ENCODE measurements at regions not wholly inside any gene's neighbourhood (a gene's known extent, or its start where the extent isn't known, plus 50 kb on each side); places are given as distances from the start of the nearest gene placed in this dataset.

DNA sequence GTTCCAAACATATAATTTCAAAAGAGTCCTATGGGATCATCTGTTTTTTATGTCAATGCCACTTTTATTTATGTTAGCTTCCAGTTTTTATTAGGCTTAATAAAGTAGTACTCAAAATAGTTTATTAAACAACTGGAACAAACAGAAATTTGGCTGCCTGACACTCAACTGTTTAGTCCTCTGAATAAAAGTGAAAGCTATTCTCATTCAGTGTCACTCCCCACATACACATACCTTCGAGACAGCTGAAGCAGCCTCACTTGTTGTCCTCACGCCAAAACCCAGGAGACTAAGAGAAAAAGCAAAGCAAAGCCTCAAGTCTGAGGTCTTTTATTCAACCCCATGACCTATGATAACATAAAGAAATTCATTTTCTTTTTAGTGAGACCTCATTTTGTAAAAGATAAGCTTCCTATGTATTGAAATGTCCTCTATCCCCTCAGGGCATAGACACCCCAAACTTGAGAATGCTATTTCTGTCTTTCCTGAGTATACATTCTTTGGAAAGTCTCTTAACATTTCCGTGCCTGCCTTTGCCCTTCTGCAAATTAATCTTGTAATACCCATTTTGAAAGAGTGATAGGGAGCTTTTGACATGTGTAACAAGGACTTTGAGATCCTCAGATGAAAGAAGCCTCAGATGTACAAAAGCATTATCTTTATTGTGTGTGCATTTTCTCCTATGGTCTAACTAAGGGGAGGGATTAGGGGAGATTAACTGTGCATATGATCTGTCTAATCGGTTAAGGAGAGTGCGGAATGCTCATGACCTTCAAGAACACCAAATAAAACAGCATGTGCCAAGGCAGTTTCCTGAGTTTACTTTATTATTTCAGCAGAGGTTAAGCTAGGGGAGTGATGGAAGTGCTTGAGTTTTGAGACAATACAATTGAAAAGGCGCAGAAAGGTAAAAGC lies 1523.7 kb upstream of the PIK3C3 start:
- Histone ChIP-seq H3K4me3 (ENCODE audit: low read length in 2 of 2) (no peak overlapping the region), H3K27ac (ENCODE audit: low read depth in 1 of 2, low read length in 1 of 2) (no peak overlapping the region), H3K27me3 (ENCODE audit: control insufficient read depth in 2 of 2, insufficient read depth in 1 of 2, low read length in 1 of 2) (no peaks in the 10 kb centered on the region), H3K36me3 (ENCODE audit: control insufficient read depth in 2 of 2, insufficient read depth in 2 of 2, low read length in 1 of 2) (no peaks in the 10 kb centered on the region), H3K4me1 (ENCODE audit: control insufficient read depth in 2 of 2, insufficient read depth in 2 of 2, low read length in 2 of 2) (no peaks in the 10 kb centered on the region), H3K9me3 (ENCODE audit: control insufficient read depth in 2 of 2, insufficient read depth in 1 of 2, low read length in 1 of 2) (no peaks in the 10 kb centered on the region)
- 92% methylated on average over 6 of the region's 6 CpGs for WGBS
- DNase-seq (ENCODE audit: low read depth in 6 of 9, low spot score in 9 of 9), result no peak

- 98% methylated on average over 2 of the region's 2 CpGs for WGBS
- Histone ChIP-seq H3K27me3 (ENCODE audit: control insufficient read depth in 2 of 2, insufficient read depth in 1 of 2, low read length in 1 of 2) (no peaks in the 10 kb centered on the region), H3K27ac (ENCODE audit: low read depth in 1 of 2, low read length in 1 of 2) (no peak overlapping the region), H3K9me3 (ENCODE audit: control insufficient read depth in 2 of 2, insufficient read depth in 1 of 2, low read length in 1 of 2) (no peaks in the 10 kb centered on the region), H3K4me1 (ENCODE audit: control insufficient read depth in 2 of 2, insufficient read depth in 2 of 2, low read length in 2 of 2) (no peaks in the 10 kb centered on the region), H3K4me3 (ENCODE audit: low read length in 2 of 2) (no peak overlapping the region), H3K36me3 (ENCODE audit: control insufficient read depth in 2 of 2, insufficient read depth in 2 of 2, low read length in 1 of 2) (no peaks in the 10 kb centered on the region)
- DNase-seq (ENCODE audit: low read depth in 6 of 9, low spot score in 9 of 9), result no peak
Observed at GRCh38 chr18:40423291-40423690, 1531.7 kb upstream of the PIK3C3 start.

DNA sequence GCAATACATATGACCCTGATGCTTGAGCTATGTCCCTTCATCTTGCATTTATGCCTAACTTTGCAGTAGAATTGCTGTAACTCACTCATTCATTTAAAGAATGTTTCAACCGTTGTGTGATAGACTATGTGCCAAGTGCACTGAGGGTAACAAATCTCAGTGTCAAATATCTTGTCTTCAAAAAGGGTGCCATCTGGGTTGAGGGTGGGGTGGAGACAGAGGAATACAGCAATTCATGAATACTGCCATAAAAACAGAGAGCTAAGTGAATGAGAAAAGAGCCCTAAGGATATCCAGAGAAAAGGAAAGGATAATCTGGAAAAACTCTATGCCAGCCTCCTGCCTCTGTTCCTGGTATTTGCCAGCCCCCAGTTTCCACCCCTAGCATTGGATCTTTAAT lies 1534.4 kb upstream of the PIK3C3 start:
- Histone ChIP-seq H3K4me3 (ENCODE audit: low read length in 2 of 2) (no peak overlapping the region), H3K27me3 (ENCODE audit: control insufficient read depth in 2 of 2, insufficient read depth in 1 of 2, low read length in 1 of 2) (no peaks in the 10 kb centered on the region), H3K4me1 (ENCODE audit: control insufficient read depth in 2 of 2, insufficient read depth in 2 of 2, low read length in 2 of 2) (no peaks in the 10 kb centered on the region), H3K36me3 (ENCODE audit: control insufficient read depth in 2 of 2, insufficient read depth in 2 of 2, low read length in 1 of 2) (no peaks in the 10 kb centered on the region), H3K27ac (ENCODE audit: low read depth in 1 of 2, low read length in 1 of 2) (no peak overlapping the region), H3K9me3 (ENCODE audit: control insufficient read depth in 2 of 2, insufficient read depth in 1 of 2, low read length in 1 of 2) (no peaks in the 10 kb centered on the region)
- DNase-seq (ENCODE audit: low read depth in 6 of 9, low spot score in 9 of 9), result no peak
- WGBS, result 92% methylated on average over 1 of the region's 1 CpG

GRCh38 chr18:40417501-40417900 lies 1537.5 kb upstream of the PIK3C3 start:
- Histone ChIP-seq H3K9me3 (ENCODE audit: control insufficient read depth in 2 of 2, insufficient read depth in 1 of 2, low read length in 1 of 2) (no peaks in the 10 kb centered on the region), H3K4me1 (ENCODE audit: control insufficient read depth in 2 of 2, insufficient read depth in 2 of 2, low read length in 2 of 2) (no peaks in the 10 kb centered on the region), H3K4me3 (ENCODE audit: low read length in 2 of 2) (no peak overlapping the region), H3K36me3 (ENCODE audit: control insufficient read depth in 2 of 2, insufficient read depth in 2 of 2, low read length in 1 of 2) (no peaks in the 10 kb centered on the region), H3K27me3 (ENCODE audit: control insufficient read depth in 2 of 2, insufficient read depth in 1 of 2, low read length in 1 of 2) (no peaks in the 10 kb centered on the region), H3K27ac (ENCODE audit: low read depth in 1 of 2, low read length in 1 of 2) (no peak overlapping the region)
- 75% methylated on average over 1 of the region's 1 CpG for WGBS
- no peak for DNase-seq (ENCODE audit: low read depth in 6 of 9, low spot score in 9 of 9)

DNA sequence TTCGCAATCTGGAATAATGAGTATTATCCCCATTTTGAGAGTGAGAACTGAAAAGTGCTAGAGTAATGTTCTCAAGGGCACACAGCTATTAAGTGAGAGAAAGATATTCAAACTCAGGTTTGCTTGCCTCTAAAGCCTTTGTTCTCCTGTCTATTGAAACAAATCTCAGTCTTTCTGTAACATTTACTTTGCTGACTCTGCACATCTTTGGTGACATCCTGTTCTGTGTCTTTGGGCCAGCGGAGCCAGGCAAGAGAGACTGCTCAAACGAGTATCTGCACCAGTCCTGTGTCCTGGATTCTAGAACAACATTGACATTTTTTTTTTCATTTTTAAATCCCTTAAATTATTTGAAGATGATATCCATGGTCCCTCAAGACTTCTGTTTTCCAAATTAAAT lies 1539.2 kb upstream of the PIK3C3 start:
- WGBS, result 64% methylated on average over 3 of the region's 3 CpGs
- DNase-seq (ENCODE audit: low read depth in 6 of 9, low spot score in 9 of 9), result no peak
- Histone ChIP-seq H3K36me3 (ENCODE audit: control insufficient read depth in 2 of 2, insufficient read depth in 2 of 2, low read length in 1 of 2) (no peaks in the 10 kb centered on the region), H3K4me3 (ENCODE audit: low read length in 2 of 2) (no peak overlapping the region), H3K27ac (ENCODE audit: low read depth in 1 of 2, low read length in 1 of 2) (no peak overlapping the region), H3K4me1 (ENCODE audit: control insufficient read depth in 2 of 2, insufficient read depth in 2 of 2, low read length in 2 of 2) (no peaks in the 10 kb centered on the region), H3K27me3 (ENCODE audit: control insufficient read depth in 2 of 2, insufficient read depth in 1 of 2, low read length in 1 of 2) (no peaks in the 10 kb centered on the region), H3K9me3 (ENCODE audit: control insufficient read depth in 2 of 2, insufficient read depth in 1 of 2, low read length in 1 of 2) (no peaks in the 10 kb centered on the region)

- Histone ChIP-seq H3K4me1 (ENCODE audit: control insufficient read depth in 2 of 2, insufficient read depth in 2 of 2, low read length in 2 of 2) (no peaks in the 10 kb centered on the region), H3K36me3 (ENCODE audit: control insufficient read depth in 2 of 2, insufficient read depth in 2 of 2, low read length in 1 of 2) (no peaks in the 10 kb centered on the region), H3K9me3 (ENCODE audit: control insufficient read depth in 2 of 2, insufficient read depth in 1 of 2, low read length in 1 of 2) (no peaks in the 10 kb centered on the region), H3K27ac (ENCODE audit: low read depth in 1 of 2, low read length in 1 of 2) (no peak overlapping the region), H3K4me3 (ENCODE audit: low read length in 2 of 2) (no peak overlapping the region), H3K27me3 (ENCODE audit: control insufficient read depth in 2 of 2, insufficient read depth in 1 of 2, low read length in 1 of 2) (no peaks in the 10 kb centered on the region)
- 56% methylated on average over 3 of the region's 3 CpGs for WGBS
- no peak for DNase-seq (ENCODE audit: low read depth in 6 of 9, low spot score in 9 of 9)
Observed at GRCh38 chr18:40415176-40415791, 1539.8 kb upstream of the PIK3C3 start.

DNA sequence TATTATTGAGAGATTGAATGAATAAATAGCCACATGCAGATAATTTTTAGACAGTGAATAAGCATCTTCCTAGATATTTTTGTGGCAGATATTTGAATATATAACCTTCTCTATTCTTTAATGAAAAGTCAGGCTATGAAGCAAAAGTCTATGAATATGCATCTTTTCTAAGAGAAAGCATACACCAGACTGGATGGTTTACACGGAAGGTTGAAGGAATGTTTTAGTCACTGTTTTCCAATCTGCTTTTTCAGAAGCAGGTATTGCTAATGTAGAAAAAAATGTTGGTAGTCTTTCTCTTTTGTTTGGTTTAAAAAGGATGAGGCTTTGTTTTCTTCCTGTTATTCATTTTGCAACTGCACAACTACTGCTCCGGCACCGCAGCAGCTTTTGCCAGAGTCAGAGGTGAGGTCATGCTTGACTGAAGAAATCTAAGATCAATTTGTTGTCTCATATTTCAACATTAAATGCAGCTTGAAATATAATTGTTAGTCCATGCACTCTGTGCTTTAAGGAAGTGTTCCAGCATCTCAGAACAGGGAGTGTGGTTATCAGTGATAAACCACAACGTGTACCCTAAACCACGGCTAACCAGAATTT lies 1540.8 kb upstream of the PIK3C3 start:
- Histone ChIP-seq H3K27ac (ENCODE audit: low read depth in 1 of 2, low read length in 1 of 2) (no peak overlapping the region), H3K4me1 (ENCODE audit: control insufficient read depth in 2 of 2, insufficient read depth in 2 of 2, low read length in 2 of 2) (no peaks in the 10 kb centered on the region), H3K4me3 (ENCODE audit: low read length in 2 of 2) (no peak overlapping the region), H3K9me3 (ENCODE audit: control insufficient read depth in 2 of 2, insufficient read depth in 1 of 2, low read length in 1 of 2) (no peaks in the 10 kb centered on the region), H3K27me3 (ENCODE audit: control insufficient read depth in 2 of 2, insufficient read depth in 1 of 2, low read length in 1 of 2) (no peaks in the 10 kb centered on the region), H3K36me3 (ENCODE audit: control insufficient read depth in 2 of 2, insufficient read depth in 2 of 2, low read length in 1 of 2) (no peaks in the 10 kb centered on the region)
- no peak for DNase-seq (ENCODE audit: low read depth in 6 of 9, low spot score in 9 of 9)
- 33% methylated on average over 5 of the region's 5 CpGs for WGBS

DNA sequence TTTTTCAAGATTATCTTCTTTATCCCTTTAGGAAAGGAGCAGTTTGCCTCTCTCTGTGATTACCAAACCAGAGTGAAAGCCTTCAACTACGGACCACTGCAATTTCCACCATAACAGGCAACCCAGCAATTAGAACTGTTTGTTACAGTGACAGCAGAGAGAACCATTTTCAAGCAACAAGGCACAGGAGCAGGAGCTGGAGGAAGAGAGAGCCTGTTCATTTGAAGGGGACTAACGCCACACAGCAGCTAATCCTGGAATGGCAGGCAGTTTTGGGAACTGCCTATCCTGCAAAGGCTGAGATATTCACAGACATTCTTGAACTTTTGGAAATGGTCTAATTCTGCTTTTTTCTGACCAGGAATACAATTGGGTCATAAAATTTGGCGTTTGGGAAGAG lies 1541.9 kb upstream of the PIK3C3 start:
- H3K27ac ChIP-seq (ENCODE audit: low read depth in 1 of 2, low read length in 1 of 2), result no peak overlapping the region
- no peaks in the 10 kb centered on the region for H3K27me3 ChIP-seq (ENCODE audit: control insufficient read depth in 2 of 2, insufficient read depth in 1 of 2, low read length in 1 of 2)
- no peak for DNase-seq (ENCODE audit: low read depth in 6 of 9, low spot score in 9 of 9)
- H3K36me3 ChIP-seq (ENCODE audit: control insufficient read depth in 2 of 2, insufficient read depth in 2 of 2, low read length in 1 of 2), result no peaks in the 10 kb centered on the region
- 81% methylated on average over 3 of the region's 3 CpGs for whole genome bisulfite sequencing
- no peaks in the 10 kb centered on the region for H3K4me1 ChIP-seq (ENCODE audit: control insufficient read depth in 2 of 2, insufficient read depth in 2 of 2, low read length in 2 of 2)
- no peak overlapping the region for H3K4me3 ChIP-seq (ENCODE audit: low read length in 2 of 2)
- no peaks in the 10 kb centered on the region for H3K9me3 ChIP-seq (ENCODE audit: control insufficient read depth in 2 of 2, insufficient read depth in 1 of 2, low read length in 1 of 2)

- H3K27me3 ChIP-seq (ENCODE audit: control insufficient read depth in 2 of 2, insufficient read depth in 1 of 2, low read length in 1 of 2), result no peaks in the 10 kb centered on the region
- no peaks in the 10 kb centered on the region for H3K9me3 ChIP-seq (ENCODE audit: control insufficient read depth in 2 of 2, insufficient read depth in 1 of 2, low read length in 1 of 2)
- H3K4me1 ChIP-seq (ENCODE audit: control insufficient read depth in 2 of 2, insufficient read depth in 2 of 2, low read length in 2 of 2), result no peaks in the 10 kb centered on the region
- no peak overlapping the region for H3K27ac ChIP-seq (ENCODE audit: low read depth in 1 of 2, low read length in 1 of 2)
- no peak overlapping the region for H3K4me3 ChIP-seq (ENCODE audit: low read length in 2 of 2)
- WGBS, result 76% methylated on average over 3 of the region's 3 CpGs
- H3K36me3 ChIP-seq (ENCODE audit: control insufficient read depth in 2 of 2, insufficient read depth in 2 of 2, low read length in 1 of 2), result no peaks in the 10 kb centered on the region
- no peak for DNase-seq (ENCODE audit: low read depth in 6 of 9, low spot score in 9 of 9)
Observed at GRCh38 chr18:40412410-40412809, 1542.6 kb upstream of the PIK3C3 start.

Measured in thymus (tissue), 11 donors.